NAMALWA (cell line): ENCODE measurements at regions not wholly inside any gene's neighbourhood (a gene's known extent, or its start where the extent isn't known, plus 50 kb on each side); places are given as distances from the start of the nearest gene placed in this dataset.
"Not testable (repeated sequence)": the region's sequence is repeated elsewhere in the genome, so short reads cannot be mapped to it uniquely, and the experiment has no call there.

ENCODE experiments used
- DNase-seq: peaks from one replicate; pipeline ENCODE4 v3.0.0-alpha.2; 2015; ENCODE audit warnings: low spot score

- DNase-seq: no peak
Observed at GRCh38 chr9:22840641-22841040, 394.0 kb downstream of the DMRTA1 start.

- DNase-seq: not testable (repeated sequence)
Observed at GRCh38 chr9:22845243-22845642, 398.6 kb downstream of the DMRTA1 start.

GRCh38 chr9:22855980-22856379, 409.4 kb downstream of the DMRTA1 start:
- DNase-seq: no peak

- no peak for DNase-seq
Observed at GRCh38 chr9:22857316-22857715, 410.7 kb downstream of the DMRTA1 start.

- DNase-seq: no peak
Observed at GRCh38 chr9:22863106-22863505, 416.5 kb downstream of the DMRTA1 start.

GRCh38 chr9:22863736-22864135, 417.1 kb downstream of the DMRTA1 start:
- no peak for DNase-seq

- no peak for DNase-seq
Observed at GRCh38 chr9:22893196-22893843, 446.7 kb downstream of the DMRTA1 start.

GRCh38 chr9:22898591-22898990, 452.0 kb downstream of the DMRTA1 start:
- DNase-seq: no peak

GRCh38 chr9:22911632-22912031, 465.0 kb downstream of the DMRTA1 start:
- no peak for DNase-seq

- no peak for DNase-seq
Observed at GRCh38 chr9:22913026-22913425, 466.4 kb downstream of the DMRTA1 start.

- DNase-seq: no peak
Observed at GRCh38 chr9:22913518-22913917, 466.9 kb downstream of the DMRTA1 start.

GRCh38 chr9:22916148-22916547, 469.5 kb downstream of the DMRTA1 start:
- DNase-seq: no peak

- no peak for DNase-seq
Observed at GRCh38 chr9:22919423-22919822, 472.8 kb downstream of the DMRTA1 start.

- DNase-seq: no peak
Observed at GRCh38 chr9:22921742-22922141, 475.1 kb downstream of the DMRTA1 start.

GRCh38 chr9:22922222-22922621, 475.6 kb downstream of the DMRTA1 start:
- no peak for DNase-seq

GRCh38 chr9:22954550-22954949, 507.9 kb downstream of the DMRTA1 start:
- DNase-seq: no peak

GRCh38 chr9:22954964-22955363, 508.3 kb downstream of the DMRTA1 start:
- no peak for DNase-seq

GRCh38 chr9:22969350-22969979, 522.8 kb downstream of the DMRTA1 start:
- no peak for DNase-seq

GRCh38 chr9:22970434-22970975, 523.9 kb downstream of the DMRTA1 start:
- DNase-seq: no peak

- DNase-seq: no peak
Observed at GRCh38 chr9:22975951-22976350, 529.3 kb downstream of the DMRTA1 start.

- no peak for DNase-seq
Observed at GRCh38 chr9:22976454-22976853, 529.8 kb downstream of the DMRTA1 start.

GRCh38 chr9:22980429-22980828, 533.8 kb downstream of the DMRTA1 start:
- not testable (repeated sequence) for DNase-seq

- no peak for DNase-seq
Observed at GRCh38 chr9:22986556-22986955, 539.9 kb downstream of the DMRTA1 start.

GRCh38 chr9:22990349-22990748, 543.7 kb downstream of the DMRTA1 start:
- DNase-seq: peak; percentile 3
